ENCODE measurements at regions not wholly inside any gene's neighbourhood (a gene's known extent, or its start where the extent isn't known, plus 50 kb on each side); places are given as distances from the start of the nearest gene placed in this dataset.

DNA sequence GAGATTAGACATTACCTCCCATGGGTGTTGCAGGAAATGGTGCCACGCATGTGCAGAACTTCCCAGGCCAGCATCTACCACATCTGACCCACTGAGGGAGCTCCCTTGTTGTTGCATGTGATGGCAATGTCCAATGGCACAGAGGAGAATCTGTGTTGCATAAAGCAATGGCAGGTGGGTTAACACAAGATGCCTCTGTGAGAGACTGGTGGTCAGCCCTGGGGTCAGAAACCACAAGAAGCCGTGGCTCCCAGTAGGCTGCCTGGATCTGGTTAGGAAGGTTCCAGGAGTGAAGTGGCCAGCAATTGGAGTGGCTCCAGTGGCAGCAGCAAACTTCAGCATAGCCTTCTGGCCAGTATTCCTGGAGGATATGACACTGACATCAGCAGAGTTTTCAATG is 65.9 kb upstream of the HMGA2 start:
- H3K4me3 ChIP-seq (ENCODE audit: low read length): no peak overlapping the region
- BruUV-seq (replicated peaks): no TSS peak
- intact Hi-C loops (cut with micrococcal nuclease): no loop called here
- no peaks in the 10 kb centered on the region for H3K79me2 ChIP-seq (ENCODE audit: low read length)
- H3F3A ChIP-seq (ENCODE audit: low read length, unreplicated experiment): no peaks in the 10 kb centered on the region
- ATAC-seq (no peak), DNase-seq (no peak)
- H3K9ac ChIP-seq (ENCODE audit: low read length): no peak overlapping the region
- TF ChIP-seq EZH2phosphoT487 (IDR thresholded peaks at IDR 0.05; ENCODE audit: borderline replicate concordance, low read length) (no peak), EZH2 (IDR thresholded peaks at IDR 0.05; ENCODE audit: low read length, unreplicated experiment) (no peak)
- TF ChIP-seq, protein P1, sequence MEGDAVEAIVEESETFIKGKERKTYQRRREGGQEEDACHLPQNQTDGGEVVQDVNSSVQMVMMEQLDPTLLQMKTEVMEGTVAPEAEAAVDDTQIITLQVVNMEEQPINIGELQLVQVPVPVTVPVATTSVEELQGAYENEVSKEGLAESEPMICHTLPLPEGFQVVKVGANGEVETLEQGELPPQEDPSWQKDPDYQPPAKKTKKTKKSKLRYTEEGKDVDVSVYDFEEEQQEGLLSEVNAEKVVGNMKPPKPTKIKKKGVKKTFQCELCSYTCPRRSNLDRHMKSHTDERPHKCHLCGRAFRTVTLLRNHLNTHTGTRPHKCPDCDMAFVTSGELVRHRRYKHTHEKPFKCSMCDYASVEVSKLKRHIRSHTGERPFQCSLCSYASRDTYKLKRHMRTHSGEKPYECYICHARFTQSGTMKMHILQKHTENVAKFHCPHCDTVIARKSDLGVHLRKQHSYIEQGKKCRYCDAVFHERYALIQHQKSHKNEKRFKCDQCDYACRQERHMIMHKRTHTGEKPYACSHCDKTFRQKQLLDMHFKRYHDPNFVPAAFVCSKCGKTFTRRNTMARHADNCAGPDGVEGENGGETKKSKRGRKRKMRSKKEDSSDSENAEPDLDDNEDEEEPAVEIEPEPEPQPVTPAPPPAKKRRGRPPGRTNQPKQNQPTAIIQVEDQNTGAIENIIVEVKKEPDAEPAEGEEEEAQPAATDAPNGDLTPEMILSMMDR (conservative IDR thresholded peaks at IDR 0.05; ENCODE audit: low read depth, low read length): no peak
- H3K9me2 ChIP-seq (replicated peaks; ENCODE audit: low read length): no peaks in the 10 kb centered on the region
- no peaks in the 10 kb centered on the region for H3K36me3 ChIP-seq (ENCODE audit: low read depth, low read length)
- H3K4me1 ChIP-seq (ENCODE audit: insufficient read depth, low read length): peaks cover 24% of the 10 kb centered on the region
- H3K4me2 ChIP-seq (ENCODE audit: low read length): no peak overlapping the region
- H3K9me3 ChIP-seq (ENCODE audit: low read length): no peaks in the 10 kb centered on the region
- no peak overlapping the region for H3K27ac ChIP-seq (ENCODE audit: low read length)
- H3K27me3 ChIP-seq (ENCODE audit: low read length): no peaks in the 10 kb centered on the region
- H4K20me1 ChIP-seq (ENCODE audit: low read length): no peaks in the 10 kb centered on the region
- H2AFZ ChIP-seq (ENCODE audit: low read length): no peak overlapping the region
- POLR2A ChIA-PET (ENCODE audit: unreplicated experiment): no interaction called here
- CTCF ChIA-PET: no interaction called here

DNA sequence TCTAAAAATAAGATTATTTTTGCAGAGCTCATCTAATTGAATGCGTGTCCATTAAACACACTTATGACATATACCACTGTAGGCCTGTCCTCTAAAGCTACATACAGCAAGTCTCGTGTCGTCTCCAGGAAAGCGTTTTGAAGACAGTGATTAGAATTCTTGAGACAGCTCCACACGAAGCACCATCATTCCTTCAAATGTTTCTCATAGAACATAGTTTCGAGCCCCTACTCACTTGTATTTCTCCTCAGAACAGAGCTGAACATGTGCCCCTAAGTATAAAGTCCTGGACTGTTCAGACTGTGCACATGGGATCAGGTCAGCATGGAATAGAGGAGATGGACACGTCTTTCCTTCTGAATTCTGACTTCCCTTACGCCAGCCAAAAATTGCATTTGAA is 64.5 kb upstream of the HMGA2 start:
- H3K4me2 ChIP-seq (ENCODE audit: low read length): no peak overlapping the region
- BruUV-seq (replicated peaks): no TSS peak
- H3F3A ChIP-seq (ENCODE audit: low read length, unreplicated experiment): no peaks in the 10 kb centered on the region
- ATAC-seq (no peak), DNase-seq (no peak)
- no peaks in the 10 kb centered on the region for H4K20me1 ChIP-seq (ENCODE audit: low read length)
- peaks cover 24% of the 10 kb centered on the region for H3K4me1 ChIP-seq (ENCODE audit: insufficient read depth, low read length)
- intact Hi-C loops (cut with micrococcal nuclease): no loop called here
- no peak for TF ChIP-seq EZH2phosphoT487 (IDR thresholded peaks at IDR 0.05; ENCODE audit: borderline replicate concordance, low read length)
- no peak for TF ChIP-seq EZH2 (IDR thresholded peaks at IDR 0.05; ENCODE audit: low read length, unreplicated experiment)
- TF ChIP-seq, protein P1 (conservative IDR thresholded peaks at IDR 0.05; ENCODE audit: low read depth, low read length): no peak
- POLR2A ChIA-PET (ENCODE audit: unreplicated experiment): no interaction called here
- H3K9me2 ChIP-seq (replicated peaks; ENCODE audit: low read length): no peaks in the 10 kb centered on the region
- H3K27me3 ChIP-seq (ENCODE audit: low read length): no peaks in the 10 kb centered on the region
- no peaks in the 10 kb centered on the region for H3K36me3 ChIP-seq (ENCODE audit: low read depth, low read length)
- no peak overlapping the region for H3K9ac ChIP-seq (ENCODE audit: low read length)
- H2AFZ ChIP-seq (ENCODE audit: low read length): no peak overlapping the region
- no peaks in the 10 kb centered on the region for H3K9me3 ChIP-seq (ENCODE audit: low read length)
- no peak overlapping the region for H3K4me3 ChIP-seq (ENCODE audit: low read length)
- H3K79me2 ChIP-seq (ENCODE audit: low read length): no peaks in the 10 kb centered on the region
- H3K27ac ChIP-seq (ENCODE audit: low read length): no peak overlapping the region
- CTCF ChIA-PET: no interaction called here

DNA sequence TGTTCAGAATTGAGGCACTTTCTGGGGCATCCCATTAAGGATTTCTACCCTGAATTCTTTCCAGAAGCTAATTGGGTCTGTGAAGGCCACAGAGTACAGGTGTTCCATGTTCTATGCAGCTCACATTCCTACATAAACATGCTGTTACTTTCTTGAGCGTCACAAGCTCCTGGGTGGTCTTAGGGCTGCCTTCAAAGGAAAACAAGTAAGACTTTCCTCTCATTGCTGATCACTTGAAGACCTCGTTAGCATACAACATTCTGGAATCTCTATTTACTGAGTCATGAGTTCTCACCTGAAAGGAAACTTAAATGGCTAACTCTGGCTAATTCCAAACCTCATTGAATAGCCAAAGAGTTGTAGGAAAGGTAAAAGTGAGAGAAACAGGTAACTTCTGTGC is 63.0 kb upstream of the HMGA2 start:
- H3K9me3 ChIP-seq (ENCODE audit: low read length): no peaks in the 10 kb centered on the region
- H3K79me2 ChIP-seq (ENCODE audit: low read length): no peaks in the 10 kb centered on the region
- H3F3A ChIP-seq (ENCODE audit: low read length, unreplicated experiment): no peaks in the 10 kb centered on the region
- no peak overlapping the region for H3K4me3 ChIP-seq (ENCODE audit: low read length)
- no peaks in the 10 kb centered on the region for H3K27me3 ChIP-seq (ENCODE audit: low read length)
- no peak overlapping the region for H3K27ac ChIP-seq (ENCODE audit: low read length)
- H3K9me2 ChIP-seq (replicated peaks; ENCODE audit: low read length): no peaks in the 10 kb centered on the region
- H3K4me2 ChIP-seq (ENCODE audit: low read length): no peak overlapping the region
- TF ChIP-seq EZH2phosphoT487 (IDR thresholded peaks at IDR 0.05; ENCODE audit: borderline replicate concordance, low read length): no peak
- TF ChIP-seq, protein P1 (conservative IDR thresholded peaks at IDR 0.05; ENCODE audit: low read depth, low read length): no peak
- no peak for TF ChIP-seq EZH2 (IDR thresholded peaks at IDR 0.05; ENCODE audit: low read length, unreplicated experiment)
- no peaks in the 10 kb centered on the region for H3K36me3 ChIP-seq (ENCODE audit: low read depth, low read length)
- DNase-seq: no peak
- no peaks in the 10 kb centered on the region for H4K20me1 ChIP-seq (ENCODE audit: low read length)
- ChIA-PET POLR2A (ENCODE audit: unreplicated experiment) (no interaction called here), CTCF (no interaction called here)
- no peak for ATAC-seq
- no peak overlapping the region for H3K9ac ChIP-seq (ENCODE audit: low read length)
- peaks cover 27% of the 10 kb centered on the region for H3K4me1 ChIP-seq (ENCODE audit: insufficient read depth, low read length)
- H2AFZ ChIP-seq (ENCODE audit: low read length): no peak overlapping the region
- BruUV-seq (replicated peaks): no TSS peak
- intact Hi-C loops (cut with micrococcal nuclease): no loop called here
